ENCODE measurements at regions not wholly inside any gene's neighbourhood (a gene's known extent, or its start where the extent isn't known, plus 50 kb on each side); places are given as distances from the start of the nearest gene placed in this dataset.
"Not testable (repeated sequence)": the region's sequence is repeated elsewhere in the genome, so short reads cannot be mapped to it uniquely, and the experiment has no call there.

- DNase-seq = no peak
Measured at GRCh38 chr18:40179729-40180461, 1775.1 kb upstream of the PIK3C3 start.

DNA sequence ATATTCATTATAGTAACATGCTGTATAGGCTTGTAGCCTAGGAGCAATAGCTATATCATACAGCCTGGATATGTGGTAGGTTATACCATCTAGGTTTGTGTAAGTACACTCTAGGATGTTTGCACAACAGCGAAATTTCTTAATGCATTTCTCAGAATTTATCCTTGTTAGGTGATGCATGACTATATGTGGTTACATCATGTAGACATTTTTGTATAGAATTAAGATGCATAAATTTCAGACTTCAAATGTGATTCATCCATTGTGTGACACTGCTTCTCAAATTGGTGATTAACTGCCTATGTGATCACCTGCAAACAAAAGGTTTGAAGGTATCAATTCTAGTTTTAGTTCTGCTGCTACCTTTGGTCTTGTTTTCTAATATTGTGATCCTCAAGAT is 1787.0 kb upstream of the PIK3C3 start:
- no peak for DNase-seq

DNA sequence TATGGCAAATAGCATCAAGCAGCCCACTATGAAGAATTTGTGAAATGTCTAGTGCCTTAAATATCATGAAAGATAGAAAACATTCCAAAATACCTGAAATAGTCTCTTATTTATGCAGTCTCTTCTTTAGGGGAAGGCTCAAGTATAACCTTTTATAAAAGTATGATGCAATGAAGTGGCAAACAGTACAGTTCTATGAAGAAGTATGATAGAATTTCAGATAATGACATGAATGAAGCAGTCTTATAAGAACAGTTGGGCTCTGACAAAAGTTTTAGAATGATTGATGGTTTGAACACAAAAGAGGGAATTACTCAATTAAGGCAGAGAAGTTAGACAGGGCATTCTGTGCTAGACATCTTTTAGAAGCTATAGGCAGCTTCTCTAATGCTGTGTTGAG is 1791.8 kb upstream of the PIK3C3 start:
- no peak for DNase-seq

GRCh38 chr18:40160361-40160760 is 1794.7 kb upstream of the PIK3C3 start:
- DNase-seq = no peak

DNA sequence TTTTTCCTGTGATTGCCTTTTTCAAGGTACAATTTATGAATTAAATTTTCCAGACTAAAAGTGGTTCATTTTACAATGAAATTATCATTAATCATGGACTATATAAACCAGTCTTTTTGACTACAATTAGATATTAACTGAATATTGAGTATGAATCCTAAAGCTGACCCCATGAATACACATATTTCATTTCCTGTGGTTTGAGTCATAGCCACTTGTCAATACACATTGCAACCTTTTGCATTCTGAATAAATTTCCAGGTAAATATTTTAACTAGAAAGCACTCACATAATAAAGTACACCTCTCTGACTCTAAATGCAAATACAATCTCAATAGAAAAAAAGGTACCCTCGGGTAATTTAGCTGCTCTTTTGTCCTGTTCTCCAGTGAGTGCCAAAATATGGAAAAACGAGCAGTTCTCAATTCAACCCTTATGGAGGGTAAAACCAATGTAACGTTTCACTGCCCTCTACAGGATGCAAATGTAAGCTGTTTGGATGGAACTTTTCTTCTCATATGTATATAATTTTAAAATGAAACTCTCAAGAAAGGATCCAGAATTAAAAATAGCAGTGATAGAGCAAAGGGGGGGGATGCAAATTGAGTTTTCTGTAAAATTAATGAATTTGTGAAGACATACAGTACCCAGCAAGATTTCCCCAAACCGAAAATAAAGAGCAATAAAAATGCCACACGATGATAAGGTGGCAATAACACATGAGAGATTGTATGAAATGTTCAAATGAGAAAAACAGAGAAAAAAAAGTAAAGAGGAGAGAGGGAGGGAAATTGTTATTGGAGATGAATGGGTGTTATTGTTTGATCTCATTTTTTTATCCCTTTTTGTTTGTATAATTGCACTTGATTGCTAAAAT is 1795.7 kb upstream of the PIK3C3 start:
- no peak for DNase-seq

GRCh38 chr18:40157120-40157519 is 1797.9 kb upstream of the PIK3C3 start:
- no peak for DNase-seq

GRCh38 chr18:40152859-40153258 is 1802.2 kb upstream of the PIK3C3 start:
- DNase-seq = no peak

DNA sequence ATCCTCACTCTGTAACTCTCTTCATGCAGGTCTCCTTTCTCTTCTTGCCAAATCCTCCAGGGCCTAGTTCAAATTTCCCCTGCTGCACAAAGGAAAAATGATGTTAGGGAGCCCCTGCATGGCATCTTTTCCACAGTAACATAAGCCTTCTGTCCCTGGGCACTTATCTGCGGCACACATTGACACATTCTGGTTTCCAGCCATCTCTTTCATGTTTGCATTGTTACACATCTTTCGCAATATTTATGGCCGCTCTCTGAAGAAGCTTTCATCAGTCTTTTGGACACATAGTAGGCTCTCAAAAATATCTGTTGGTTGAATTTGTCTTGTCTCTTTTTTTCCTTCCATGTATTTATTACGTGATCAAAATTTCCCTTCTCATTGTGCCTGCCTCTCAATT is 1806.1 kb upstream of the PIK3C3 start:
- DNase-seq = no peak

DNA sequence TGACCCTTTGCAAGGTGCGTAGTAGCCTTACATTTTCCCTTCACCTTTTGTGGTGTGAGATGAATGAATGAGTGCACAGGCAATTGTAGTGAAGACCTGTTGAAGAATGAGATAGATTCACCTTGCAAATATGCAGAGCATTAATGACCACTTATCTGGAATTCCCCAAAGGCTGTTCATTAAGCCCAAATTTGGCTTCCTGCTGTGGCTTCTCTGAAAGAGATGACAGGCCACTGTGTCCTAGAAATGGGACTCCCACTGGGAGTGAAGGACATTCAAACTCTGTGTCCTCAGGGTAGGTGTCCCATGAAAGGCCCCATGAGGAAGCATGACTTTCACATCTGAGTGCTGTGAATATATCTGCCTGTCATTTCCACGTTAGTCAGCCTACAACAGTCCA is 1821.8 kb upstream of the PIK3C3 start:
- DNase-seq = no peak

- not testable (repeated sequence) for DNase-seq
Measured at GRCh38 chr18:40132438-40132837, 1822.6 kb upstream of the PIK3C3 start.

DNA sequence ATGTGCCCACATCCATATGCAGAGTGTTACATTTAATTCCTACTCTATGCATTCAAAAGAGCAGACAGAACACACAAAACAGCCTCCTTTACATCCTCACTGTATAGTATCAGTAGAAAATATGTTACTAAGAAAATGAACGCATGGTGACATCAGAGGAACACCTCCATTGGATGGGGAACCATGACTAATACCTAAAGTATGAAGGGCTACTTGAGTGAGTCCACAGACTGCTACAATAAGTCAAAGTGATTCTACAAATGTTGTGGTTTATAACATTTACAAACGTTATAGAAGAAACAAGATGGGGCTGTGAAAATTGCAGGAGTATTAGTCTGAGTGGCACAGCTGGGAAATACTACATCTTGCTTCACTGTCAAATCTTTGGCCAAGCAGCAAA is 1830.9 kb upstream of the PIK3C3 start:
- no peak for DNase-seq

DNA sequence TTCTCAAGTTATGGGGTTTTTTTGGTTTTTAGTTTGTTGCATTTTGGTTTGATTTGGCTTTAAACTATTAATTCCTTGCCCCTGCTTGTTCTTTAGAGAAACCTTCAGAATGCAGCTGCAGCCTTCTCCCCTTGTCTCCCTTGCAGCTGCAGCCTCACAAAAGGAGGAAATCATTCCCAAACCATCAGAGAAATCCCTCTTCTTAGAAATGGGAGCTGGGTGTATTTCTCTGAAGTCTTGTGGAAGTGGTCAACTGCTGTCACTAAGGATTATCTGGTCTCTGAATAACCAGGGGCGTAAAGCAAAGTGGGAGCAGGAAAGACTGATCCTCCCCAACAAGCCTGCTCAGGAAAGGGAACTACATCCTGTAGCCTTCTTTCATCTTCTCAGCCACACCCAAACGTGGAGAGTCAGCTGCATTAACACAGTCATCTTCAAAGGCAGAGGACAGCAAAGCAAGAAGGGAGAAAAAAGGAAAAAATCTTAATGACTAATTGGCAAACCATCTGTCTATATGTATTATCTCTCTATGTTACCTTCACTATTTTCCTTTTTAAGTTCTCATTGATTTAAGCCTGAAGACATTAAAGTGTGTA is 1834.1 kb upstream of the PIK3C3 start:
- DNase-seq = no peak

DNA sequence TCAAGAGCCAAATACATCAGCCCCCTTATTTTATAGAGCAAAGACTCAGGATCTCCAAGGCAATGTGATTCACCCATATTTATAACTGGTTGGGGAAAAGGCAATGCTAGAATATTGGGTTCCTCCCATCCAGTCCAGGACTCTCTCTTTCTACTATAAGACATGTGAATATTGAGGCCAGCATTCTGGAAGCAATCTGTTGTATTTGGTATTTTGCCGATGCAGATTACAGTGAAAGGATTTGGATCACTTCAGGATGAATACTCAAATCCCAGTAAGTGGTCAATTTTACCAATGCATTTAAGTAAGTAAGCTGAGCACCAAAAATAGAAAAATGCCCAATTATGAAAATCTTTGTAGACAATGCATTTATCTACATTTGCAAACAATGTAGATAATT is 1834.7 kb upstream of the PIK3C3 start:
- no peak for DNase-seq

DNA sequence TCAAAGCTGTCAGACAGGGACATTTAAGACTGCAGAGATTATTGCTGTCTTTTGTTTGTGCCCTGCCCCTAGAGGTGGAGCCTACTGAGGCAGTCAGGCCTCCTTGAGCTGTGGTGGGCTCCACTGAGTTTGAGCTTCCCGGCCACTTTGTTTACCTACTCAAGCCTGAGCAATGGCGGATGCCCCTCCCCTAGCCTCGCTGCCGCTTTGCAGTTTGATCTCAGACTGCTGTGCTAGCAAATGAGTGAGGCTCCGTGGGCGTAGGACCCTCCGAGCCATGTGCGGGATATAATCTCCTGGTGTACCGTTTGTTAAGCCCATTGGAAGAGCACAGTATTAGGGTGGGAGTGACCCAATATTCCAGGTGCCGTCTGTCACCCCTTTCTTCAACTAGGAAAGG is 1835.5 kb upstream of the PIK3C3 start:
- not testable (repeated sequence) for DNase-seq

- DNase-seq = no peak
Measured at GRCh38 chr18:40110455-40110854, 1844.6 kb upstream of the PIK3C3 start.

DNA sequence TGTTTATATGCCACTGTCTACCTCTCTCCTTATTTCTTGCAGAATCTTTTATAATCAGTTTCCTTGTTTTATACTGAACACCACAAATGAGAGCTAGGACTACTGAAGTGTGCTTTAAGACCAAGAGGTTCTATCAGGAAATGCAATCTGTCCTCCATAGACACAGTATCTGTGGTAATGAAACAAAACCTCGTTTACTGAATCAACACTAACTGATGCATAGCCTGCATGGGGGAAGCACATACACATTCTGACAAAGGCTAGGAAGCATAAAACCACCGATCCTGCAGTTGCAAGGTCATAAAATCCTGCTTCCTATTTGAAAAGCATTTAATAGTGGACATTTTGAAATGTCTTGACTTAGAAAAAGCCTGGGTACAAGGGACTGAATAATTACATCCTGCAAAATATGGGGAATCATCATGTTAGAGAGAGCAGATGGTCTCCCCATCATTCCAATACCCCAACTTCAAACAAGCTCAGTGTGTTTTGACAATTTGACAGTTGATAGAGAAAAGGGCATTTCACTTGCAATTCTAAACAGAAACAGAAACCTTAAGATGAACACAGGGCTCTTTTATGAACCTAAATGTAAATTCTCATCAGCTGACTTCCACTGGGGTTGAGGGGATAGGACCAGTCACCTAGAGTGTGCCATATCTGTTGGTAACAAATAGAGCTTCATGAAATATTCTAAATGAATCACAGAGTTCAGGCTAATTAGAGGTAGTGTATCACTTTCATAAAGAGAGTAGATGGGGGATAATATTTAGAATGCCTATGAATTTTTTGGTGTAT is 1845.6 kb upstream of the PIK3C3 start:
- no peak for DNase-seq

DNA sequence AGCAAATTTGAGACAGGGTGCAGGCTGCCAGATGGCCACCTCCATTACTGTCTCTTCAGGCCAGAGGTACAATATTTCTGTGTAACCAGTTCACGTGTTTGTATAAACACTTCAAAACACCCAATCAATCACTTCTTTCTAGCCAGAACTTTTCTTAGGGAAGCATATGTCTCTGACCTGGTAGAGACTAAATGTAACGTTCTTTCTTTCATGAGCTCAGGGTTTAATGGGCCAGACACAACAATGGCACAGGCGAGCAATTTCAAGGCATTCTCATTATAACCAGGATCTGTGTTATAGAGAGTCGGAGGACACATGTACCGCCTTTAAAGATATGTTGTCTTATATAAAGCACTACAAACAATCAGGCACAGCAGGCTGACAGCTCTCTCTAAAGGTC is 1846.4 kb upstream of the PIK3C3 start:
- no peak for DNase-seq

DNA sequence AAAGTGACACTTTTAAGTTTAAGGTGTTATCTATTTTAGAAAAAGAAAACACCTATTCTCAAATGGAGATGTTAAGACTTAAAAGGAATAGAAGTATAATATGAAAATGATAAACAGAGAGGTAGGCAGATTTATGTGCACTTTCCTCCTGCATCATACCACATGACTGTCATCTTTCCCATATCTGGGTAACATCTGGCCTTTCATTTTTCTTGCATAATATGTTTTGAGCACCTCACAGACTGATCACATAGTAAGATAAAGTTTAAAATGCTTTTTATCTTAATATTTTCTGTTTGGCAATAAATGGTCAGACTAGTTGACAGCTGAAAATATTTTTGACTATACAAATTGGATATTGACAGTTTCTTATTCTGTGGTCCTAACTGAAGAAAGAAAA is 1852.1 kb upstream of the PIK3C3 start:
- DNase-seq = no peak

- no peak for DNase-seq
Measured at GRCh38 chr18:40099641-40100040, 1855.4 kb upstream of the PIK3C3 start.

DNA sequence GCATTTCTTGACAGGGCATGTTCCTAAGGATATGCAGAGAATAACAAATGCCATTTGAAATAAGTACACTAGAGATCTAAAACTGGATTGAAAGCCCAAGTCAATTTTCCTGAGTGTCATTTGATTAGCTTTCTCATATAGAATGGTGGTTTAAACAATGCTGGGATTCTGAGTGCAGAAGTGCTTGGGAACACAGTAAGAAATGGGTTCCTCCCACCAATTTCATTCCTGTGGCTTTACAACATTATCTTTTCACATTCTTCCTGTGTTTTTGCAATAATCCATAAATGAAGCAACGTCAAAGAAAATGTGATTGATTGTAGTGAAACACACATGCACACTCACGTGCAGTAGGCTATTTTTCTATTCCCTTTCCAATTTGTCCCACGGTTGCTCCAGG is 1858.4 kb upstream of the PIK3C3 start:
- DNase-seq = no peak

DNA sequence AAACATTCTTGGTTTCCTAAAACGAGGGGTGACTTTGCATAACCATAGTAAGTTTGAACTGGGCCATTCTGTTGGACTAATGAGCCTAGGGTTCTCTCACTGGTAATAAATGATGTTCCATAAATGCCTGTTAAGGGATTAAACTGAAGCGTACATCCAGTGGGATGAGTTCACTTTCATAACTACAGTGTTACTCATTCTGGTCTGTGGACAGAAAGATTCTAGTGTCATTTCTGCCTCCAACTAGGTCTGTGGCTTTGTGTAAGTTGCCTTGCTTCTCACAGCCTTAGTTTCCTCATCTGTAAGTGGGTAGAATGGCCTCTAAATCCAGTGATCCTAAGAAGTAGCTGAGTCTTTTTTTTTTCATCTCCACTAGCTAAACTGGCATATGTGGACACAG is 1860.6 kb upstream of the PIK3C3 start:
- no peak for DNase-seq

- no peak for DNase-seq
Measured at GRCh38 chr18:40088130-40088529, 1866.9 kb upstream of the PIK3C3 start.

DNA sequence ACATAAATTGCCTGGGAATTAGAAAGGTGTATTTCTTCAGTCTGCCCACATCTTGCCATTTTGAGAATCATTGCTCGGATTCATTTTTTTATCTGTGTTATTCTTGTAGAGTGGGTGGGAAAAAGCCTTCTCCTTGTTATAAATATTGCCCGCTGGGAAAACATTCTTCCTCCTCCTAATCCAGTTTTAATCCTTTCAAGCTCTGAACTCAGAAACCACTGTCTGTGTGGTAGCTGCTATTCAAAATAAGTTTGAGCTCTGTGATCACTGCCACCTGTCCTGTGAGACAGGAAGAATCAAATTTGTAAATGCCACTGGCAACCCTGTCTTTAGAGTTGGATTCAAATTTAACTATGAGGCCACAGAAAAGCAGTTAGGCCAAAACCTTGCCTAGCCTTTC is 1875.2 kb upstream of the PIK3C3 start:
- no peak for DNase-seq

Measured in activated CD4-positive, alpha-beta T cell treated with anti-CD3 and anti-CD28 coated beads, Interleukin-2, amount 50 U/mL, for 48 hours (primary cell).